ENCODE measurements at regions not wholly inside any gene's neighbourhood (a gene's known extent, or its start where the extent isn't known, plus 50 kb on each side); places are given as distances from the start of the nearest gene placed in this dataset.

GRCh38 chr7:46319841-46320240, 398.8 kb upstream of the IGFBP3 start:
- TF ChIP-seq CTCF (IDR thresholded peaks at IDR 0.05) (no peak), EZH2phosphoT487 (IDR thresholded peaks at IDR 0.05) (no peak)
